ENCODE measurements at regions not wholly inside any gene's neighbourhood (a gene's known extent, or its start where the extent isn't known, plus 50 kb on each side); places are given as distances from the start of the nearest gene placed in this dataset.

DNA sequence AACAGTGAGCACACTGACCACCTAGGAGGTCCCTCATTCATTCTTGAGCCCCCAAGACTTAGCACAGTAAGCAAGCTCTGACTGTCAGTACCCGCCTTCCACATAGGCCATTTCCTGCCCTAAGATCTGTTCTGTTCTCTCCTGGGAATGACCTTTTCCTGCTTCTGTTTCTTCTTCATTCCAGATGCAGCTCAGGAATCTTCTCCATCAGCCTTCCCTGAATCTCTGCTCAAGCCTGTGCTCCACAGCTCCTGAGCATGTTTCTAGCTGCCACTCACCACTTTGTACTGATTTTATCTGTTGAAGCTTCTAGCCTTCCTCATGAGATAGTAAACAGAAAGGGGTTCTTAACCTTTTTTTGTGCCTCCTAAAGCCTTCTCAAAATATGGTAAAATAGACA, 56.6 kb downstream of the ZNF281 start (continued):
- TF ChIP-seq, protein P1, sequence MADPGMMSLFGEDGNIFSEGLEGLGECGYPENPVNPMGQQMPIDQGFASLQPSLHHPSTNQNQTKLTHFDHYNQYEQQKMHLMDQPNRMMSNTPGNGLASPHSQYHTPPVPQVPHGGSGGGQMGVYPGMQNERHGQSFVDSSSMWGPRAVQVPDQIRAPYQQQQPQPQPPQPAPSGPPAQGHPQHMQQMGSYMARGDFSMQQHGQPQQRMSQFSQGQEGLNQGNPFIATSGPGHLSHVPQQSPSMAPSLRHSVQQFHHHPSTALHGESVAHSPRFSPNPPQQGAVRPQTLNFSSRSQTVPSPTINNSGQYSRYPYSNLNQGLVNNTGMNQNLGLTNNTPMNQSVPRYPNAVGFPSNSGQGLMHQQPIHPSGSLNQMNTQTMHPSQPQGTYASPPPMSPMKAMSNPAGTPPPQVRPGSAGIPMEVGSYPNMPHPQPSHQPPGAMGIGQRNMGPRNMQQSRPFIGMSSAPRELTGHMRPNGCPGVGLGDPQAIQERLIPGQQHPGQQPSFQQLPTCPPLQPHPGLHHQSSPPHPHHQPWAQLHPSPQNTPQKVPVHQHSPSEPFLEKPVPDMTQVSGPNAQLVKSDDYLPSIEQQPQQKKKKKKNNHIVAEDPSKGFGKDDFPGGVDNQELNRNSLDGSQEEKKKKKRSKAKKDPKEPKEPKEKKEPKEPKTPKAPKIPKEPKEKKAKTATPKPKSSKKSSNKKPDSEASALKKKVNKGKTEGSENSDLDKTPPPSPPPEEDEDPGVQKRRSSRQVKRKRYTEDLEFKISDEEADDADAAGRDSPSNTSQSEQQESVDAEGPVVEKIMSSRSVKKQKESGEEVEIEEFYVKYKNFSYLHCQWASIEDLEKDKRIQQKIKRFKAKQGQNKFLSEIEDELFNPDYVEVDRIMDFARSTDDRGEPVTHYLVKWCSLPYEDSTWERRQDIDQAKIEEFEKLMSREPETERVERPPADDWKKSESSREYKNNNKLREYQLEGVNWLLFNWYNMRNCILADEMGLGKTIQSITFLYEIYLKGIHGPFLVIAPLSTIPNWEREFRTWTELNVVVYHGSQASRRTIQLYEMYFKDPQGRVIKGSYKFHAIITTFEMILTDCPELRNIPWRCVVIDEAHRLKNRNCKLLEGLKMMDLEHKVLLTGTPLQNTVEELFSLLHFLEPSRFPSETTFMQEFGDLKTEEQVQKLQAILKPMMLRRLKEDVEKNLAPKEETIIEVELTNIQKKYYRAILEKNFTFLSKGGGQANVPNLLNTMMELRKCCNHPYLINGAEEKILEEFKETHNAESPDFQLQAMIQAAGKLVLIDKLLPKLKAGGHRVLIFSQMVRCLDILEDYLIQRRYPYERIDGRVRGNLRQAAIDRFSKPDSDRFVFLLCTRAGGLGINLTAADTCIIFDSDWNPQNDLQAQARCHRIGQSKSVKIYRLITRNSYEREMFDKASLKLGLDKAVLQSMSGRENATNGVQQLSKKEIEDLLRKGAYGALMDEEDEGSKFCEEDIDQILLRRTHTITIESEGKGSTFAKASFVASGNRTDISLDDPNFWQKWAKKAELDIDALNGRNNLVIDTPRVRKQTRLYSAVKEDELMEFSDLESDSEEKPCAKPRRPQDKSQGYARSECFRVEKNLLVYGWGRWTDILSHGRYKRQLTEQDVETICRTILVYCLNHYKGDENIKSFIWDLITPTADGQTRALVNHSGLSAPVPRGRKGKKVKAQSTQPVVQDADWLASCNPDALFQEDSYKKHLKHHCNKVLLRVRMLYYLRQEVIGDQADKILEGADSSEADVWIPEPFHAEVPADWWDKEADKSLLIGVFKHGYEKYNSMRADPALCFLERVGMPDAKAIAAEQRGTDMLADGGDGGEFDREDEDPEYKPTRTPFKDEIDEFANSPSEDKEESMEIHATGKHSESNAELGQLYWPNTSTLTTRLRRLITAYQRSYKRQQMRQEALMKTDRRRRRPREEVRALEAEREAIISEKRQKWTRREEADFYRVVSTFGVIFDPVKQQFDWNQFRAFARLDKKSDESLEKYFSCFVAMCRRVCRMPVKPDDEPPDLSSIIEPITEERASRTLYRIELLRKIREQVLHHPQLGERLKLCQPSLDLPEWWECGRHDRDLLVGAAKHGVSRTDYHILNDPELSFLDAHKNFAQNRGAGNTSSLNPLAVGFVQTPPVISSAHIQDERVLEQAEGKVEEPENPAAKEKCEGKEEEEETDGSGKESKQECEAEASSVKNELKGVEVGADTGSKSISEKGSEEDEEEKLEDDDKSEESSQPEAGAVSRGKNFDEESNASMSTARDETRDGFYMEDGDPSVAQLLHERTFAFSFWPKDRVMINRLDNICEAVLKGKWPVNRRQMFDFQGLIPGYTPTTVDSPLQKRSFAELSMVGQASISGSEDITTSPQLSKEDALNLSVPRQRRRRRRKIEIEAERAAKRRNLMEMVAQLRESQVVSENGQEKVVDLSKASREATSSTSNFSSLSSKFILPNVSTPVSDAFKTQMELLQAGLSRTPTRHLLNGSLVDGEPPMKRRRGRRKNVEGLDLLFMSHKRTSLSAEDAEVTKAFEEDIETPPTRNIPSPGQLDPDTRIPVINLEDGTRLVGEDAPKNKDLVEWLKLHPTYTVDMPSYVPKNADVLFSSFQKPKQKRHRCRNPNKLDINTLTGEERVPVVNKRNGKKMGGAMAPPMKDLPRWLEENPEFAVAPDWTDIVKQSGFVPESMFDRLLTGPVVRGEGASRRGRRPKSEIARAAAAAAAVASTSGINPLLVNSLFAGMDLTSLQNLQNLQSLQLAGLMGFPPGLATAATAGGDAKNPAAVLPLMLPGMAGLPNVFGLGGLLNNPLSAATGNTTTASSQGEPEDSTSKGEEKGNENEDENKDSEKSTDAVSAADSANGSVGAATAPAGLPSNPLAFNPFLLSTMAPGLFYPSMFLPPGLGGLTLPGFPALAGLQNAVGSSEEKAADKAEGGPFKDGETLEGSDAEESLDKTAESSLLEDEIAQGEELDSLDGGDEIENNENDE (IDR thresholded peaks at IDR 0.05; ENCODE audit: insufficient replicate concordance, low read length): no peak
- TF ChIP-seq ASH2L (IDR thresholded peaks at IDR 0.05; ENCODE audit: low read length) (no peak), SUZ12 (IDR thresholded peaks at IDR 0.05; ENCODE audit: low read length) (no peak), BRCA1 (IDR thresholded peaks at IDR 0.05; ENCODE audit: low read depth, low read length) (no peak), RNF2 (IDR thresholded peaks at IDR 0.05; ENCODE audit: borderline replicate concordance, low read depth, low read length, missing control alignments, poor library complexity, severe bottlenecking) (no peak), JUN (IDR thresholded peaks at IDR 0.05; ENCODE audit: low read depth, low read length) (no peak), CEBPB (IDR thresholded peaks at IDR 0.05; ENCODE audit: low read depth, low read length) (no peak), CBX5 (IDR thresholded peaks at IDR 0.05; ENCODE audit: low read depth, low read length) (no peak), SAP30 (IDR thresholded peaks at IDR 0.05; ENCODE audit: insufficient read depth, insufficient replicate concordance, low read length) (no peak)
- TF ChIP-seq, protein P2, sequence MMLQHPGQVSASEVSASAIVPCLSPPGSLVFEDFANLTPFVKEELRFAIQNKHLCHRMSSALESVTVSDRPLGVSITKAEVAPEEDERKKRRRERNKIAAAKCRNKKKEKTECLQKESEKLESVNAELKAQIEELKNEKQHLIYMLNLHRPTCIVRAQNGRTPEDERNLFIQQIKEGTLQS (IDR thresholded peaks at IDR 0.05; ENCODE audit: insufficient read depth, low read depth, low read length): no peak

All from H1 (cell line).